ENCODE measurements at regions not wholly inside any gene's neighbourhood (a gene's known extent, or its start where the extent isn't known, plus 50 kb on each side); places are given as distances from the start of the nearest gene placed in this dataset.

DNA sequence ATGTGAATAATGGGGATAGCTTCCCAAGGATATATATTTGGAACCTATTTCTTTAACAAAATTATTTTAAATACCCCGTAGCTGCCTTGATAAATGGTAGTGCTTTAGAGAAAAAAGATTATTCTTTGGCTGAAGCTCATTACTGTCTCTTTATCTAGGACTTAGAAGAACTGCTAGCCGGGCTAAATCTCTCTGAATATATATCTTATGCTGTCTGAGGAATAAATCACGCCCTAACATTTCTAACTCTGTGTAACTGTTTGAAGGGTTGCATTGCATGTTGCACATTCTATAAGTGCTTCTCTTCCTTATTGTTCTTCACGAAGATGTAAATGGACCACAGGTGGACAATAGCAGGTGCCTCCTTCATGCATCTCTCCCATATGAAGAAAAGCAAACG, 585.0 kb upstream of the ZP4 start:
- WGBS (ENCODE audit: insufficient coverage): 60% methylated on average over 1 of the region's 5 CpGs
- Histone ChIP-seq H3K36me3 (replicated peaks in 1 of 2; ENCODE audit: control extremely low read depth in 1 of 2, control insufficient read depth in 1 of 2, extremely low read depth in 1 of 2, insufficient read depth in 2 of 2, low read length in 1 of 2) (no peaks in the 10 kb centered on the region), H3K27ac (ENCODE audit: low read length in 2 of 2) (no peak overlapping the region), H3K4me2 (replicated peaks; ENCODE audit: low read depth, low read length, poor library complexity, severe bottlenecking) (no peak overlapping the region), H3K9ac (ENCODE audit: low read length) (no peak overlapping the region), H3K4me1 (ENCODE audit: control insufficient read depth in 2 of 2, insufficient read depth in 2 of 2, low read length in 2 of 2) (no peaks in the 10 kb centered on the region), H3K9me3 (ENCODE audit: control extremely low read depth in 1 of 3, control insufficient read depth in 2 of 3, insufficient read depth in 1 of 3, low read length in 2 of 3) (peaks cover 0 to 1% (median 0%) of the 10 kb centered on the region in 3 donors), H2AFZ (ENCODE audit: insufficient read depth, low read depth, low read length, poor library complexity, severe bottlenecking) (no peak overlapping the region), H3K27me3 (replicated peaks in 1 of 4; ENCODE audit: control extremely low read depth in 1 of 4, control insufficient read depth in 3 of 4, insufficient read depth in 4 of 4, low read length in 3 of 4) (no peaks in the 10 kb centered on the region), H3K4me3 (ENCODE audit: control extremely low read depth in 1 of 5, extremely low read depth in 1 of 5, insufficient read depth in 1 of 5, low read depth in 2 of 5, low read length in 4 of 5) (no peak overlapping the region), H3K79me2 (ENCODE audit: control insufficient read depth, insufficient read depth, low read length) (no peaks in the 10 kb centered on the region), H4K20me1 (ENCODE audit: control insufficient read depth, insufficient read depth, low read length, poor library complexity, severe bottlenecking) (no peaks in the 10 kb centered on the region)
- Mint-ChIP-seq H3K4me3 (no peak overlapping the region), H3K27me3 (no peaks in the 10 kb centered on the region), H3K4me1 (no peaks in the 10 kb centered on the region), H3K27ac (no peak overlapping the region), H3K9me3 (ENCODE audit: insufficient read depth) (peaks cover 3% of the 10 kb centered on the region)
- TF ChIP-seq, protein P1, sequence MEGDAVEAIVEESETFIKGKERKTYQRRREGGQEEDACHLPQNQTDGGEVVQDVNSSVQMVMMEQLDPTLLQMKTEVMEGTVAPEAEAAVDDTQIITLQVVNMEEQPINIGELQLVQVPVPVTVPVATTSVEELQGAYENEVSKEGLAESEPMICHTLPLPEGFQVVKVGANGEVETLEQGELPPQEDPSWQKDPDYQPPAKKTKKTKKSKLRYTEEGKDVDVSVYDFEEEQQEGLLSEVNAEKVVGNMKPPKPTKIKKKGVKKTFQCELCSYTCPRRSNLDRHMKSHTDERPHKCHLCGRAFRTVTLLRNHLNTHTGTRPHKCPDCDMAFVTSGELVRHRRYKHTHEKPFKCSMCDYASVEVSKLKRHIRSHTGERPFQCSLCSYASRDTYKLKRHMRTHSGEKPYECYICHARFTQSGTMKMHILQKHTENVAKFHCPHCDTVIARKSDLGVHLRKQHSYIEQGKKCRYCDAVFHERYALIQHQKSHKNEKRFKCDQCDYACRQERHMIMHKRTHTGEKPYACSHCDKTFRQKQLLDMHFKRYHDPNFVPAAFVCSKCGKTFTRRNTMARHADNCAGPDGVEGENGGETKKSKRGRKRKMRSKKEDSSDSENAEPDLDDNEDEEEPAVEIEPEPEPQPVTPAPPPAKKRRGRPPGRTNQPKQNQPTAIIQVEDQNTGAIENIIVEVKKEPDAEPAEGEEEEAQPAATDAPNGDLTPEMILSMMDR (IDR thresholded peaks at IDR 0.05): no peak
- TF ChIP-seq EZH2 (IDR thresholded peaks at IDR 0.05; ENCODE audit: borderline replicate concordance, insufficient read depth, low read depth, low read length, poor library complexity, severe bottlenecking): no peak
- POLR2A ChIA-PET: no interaction called here
- ATAC-seq (ENCODE audit: low read depth) (no peak), DNase-seq (no peak)
- intact Hi-C loops (cut with micrococcal nuclease): no loop called here
- CTCF ChIA-PET: no interaction called here

DNA sequence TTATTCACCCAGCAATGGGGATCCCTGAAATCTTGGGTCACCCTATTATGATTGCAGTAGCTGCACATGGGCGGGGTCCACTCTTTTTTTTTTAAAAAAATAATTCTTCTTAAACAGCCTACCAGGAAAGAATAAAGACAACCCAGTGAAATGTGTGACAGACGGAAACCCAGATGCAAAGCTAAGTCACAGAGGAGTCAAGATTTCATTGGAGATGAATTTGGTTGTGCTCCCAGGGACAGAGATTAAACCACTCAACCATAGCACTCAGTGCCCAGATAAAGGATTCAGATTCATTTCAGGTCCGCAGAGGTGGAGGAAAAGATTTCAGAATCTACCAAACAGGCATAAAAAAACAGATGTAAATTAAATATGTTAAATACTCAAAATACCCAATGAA, 583.5 kb upstream of the ZP4 start:
- H3K27me3 Mint-ChIP-seq: no peaks in the 10 kb centered on the region
- H3K36me3 ChIP-seq (replicated peaks in 1 of 2; ENCODE audit: control extremely low read depth in 1 of 2, control insufficient read depth in 1 of 2, extremely low read depth in 1 of 2, insufficient read depth in 2 of 2, low read length in 1 of 2): no peaks in the 10 kb centered on the region
- peaks cover 3% of the 10 kb centered on the region for H3K9me3 Mint-ChIP-seq (ENCODE audit: insufficient read depth)
- no peaks in the 10 kb centered on the region for H3K27me3 ChIP-seq (replicated peaks in 1 of 4; ENCODE audit: control extremely low read depth in 1 of 4, control insufficient read depth in 3 of 4, insufficient read depth in 4 of 4, low read length in 3 of 4)
- POLR2A ChIA-PET: no interaction called here
- H3K9me3 ChIP-seq (ENCODE audit: control extremely low read depth in 1 of 3, control insufficient read depth in 2 of 3, insufficient read depth in 1 of 3, low read length in 2 of 3): peaks cover 0 to 1% (median 0%) of the 10 kb centered on the region in 3 donors
- no peak overlapping the region for H3K27ac ChIP-seq (ENCODE audit: low read length in 2 of 2)
- no peaks in the 10 kb centered on the region for H3K79me2 ChIP-seq (ENCODE audit: control insufficient read depth, insufficient read depth, low read length)
- CTCF ChIA-PET: no interaction called here
- H3K4me1 ChIP-seq (ENCODE audit: control insufficient read depth in 2 of 2, insufficient read depth in 2 of 2, low read length in 2 of 2): no peaks in the 10 kb centered on the region
- H2AFZ ChIP-seq (ENCODE audit: insufficient read depth, low read depth, low read length, poor library complexity, severe bottlenecking): no peak overlapping the region
- TF ChIP-seq, protein P1 (IDR thresholded peaks at IDR 0.05): no peak
- TF ChIP-seq EZH2 (IDR thresholded peaks at IDR 0.05; ENCODE audit: borderline replicate concordance, insufficient read depth, low read depth, low read length, poor library complexity, severe bottlenecking): no peak
- WGBS (ENCODE audit: insufficient coverage): no CpG with 5 or more reads among the region's 3 CpGs
- intact Hi-C loops (cut with micrococcal nuclease): no loop called here
- H3K4me1 Mint-ChIP-seq: no peaks in the 10 kb centered on the region
- no peaks in the 10 kb centered on the region for H4K20me1 ChIP-seq (ENCODE audit: control insufficient read depth, insufficient read depth, low read length, poor library complexity, severe bottlenecking)
- DNase-seq: no peak
- H3K4me3 Mint-ChIP-seq: no peak overlapping the region
- H3K4me3 ChIP-seq (ENCODE audit: control extremely low read depth in 1 of 5, extremely low read depth in 1 of 5, insufficient read depth in 1 of 5, low read depth in 2 of 5, low read length in 4 of 5): no peak overlapping the region
- H3K4me2 ChIP-seq (replicated peaks; ENCODE audit: low read depth, low read length, poor library complexity, severe bottlenecking): no peak overlapping the region
- H3K27ac Mint-ChIP-seq: no peak overlapping the region
- no peak for ATAC-seq (ENCODE audit: low read depth)
- no peak overlapping the region for H3K9ac ChIP-seq (ENCODE audit: low read length)

Data from B cell (primary cell).